DLD1 (cell line): ENCODE measurements at regions not wholly inside any gene's neighbourhood (a gene's known extent, or its start where the extent isn't known, plus 50 kb on each side); places are given as distances from the start of the nearest gene placed in this dataset.
"Not testable (repeated sequence)": the region's sequence is repeated elsewhere in the genome, so short reads cannot be mapped to it uniquely, and the experiment has no call there.

ENCODE experiments used
- in situ Hi-C: cut with HindIII; loops from 2 replicates; pipeline ENCODE4 v1.10.0; 2017; ENCODE audit warnings: low sequenced_read_pairs

GRCh38 chr20:47866480-47866879 is 81.2 kb upstream of the SULF2 start:
- in situ Hi-C loops = no loop called here

- in situ Hi-C loops = no loop called here
Observed at GRCh38 chr20:47865912-47866311, 80.6 kb upstream of the SULF2 start.

- in situ Hi-C loops = no loop called here
Observed at GRCh38 chr20:47865451-47865850, 80.2 kb upstream of the SULF2 start.

GRCh38 chr20:47863981-47864380 is 78.7 kb upstream of the SULF2 start:
- in situ Hi-C loops = no loop called here

GRCh38 chr20:47863315-47863965 is 78.2 kb upstream of the SULF2 start:
- in situ Hi-C loops = no loop called here

- in situ Hi-C loops = no loop called here
Observed at GRCh38 chr20:47862574-47863240, 77.4 kb upstream of the SULF2 start.

GRCh38 chr20:47861116-47861515 is 75.8 kb upstream of the SULF2 start:
- in situ Hi-C loops = no loop called here

GRCh38 chr20:47860049-47860830 is 75.0 kb upstream of the SULF2 start:
- in situ Hi-C loops = no loop called here

GRCh38 chr20:47859278-47859677 is 74.0 kb upstream of the SULF2 start:
- in situ Hi-C loops = no loop called here

GRCh38 chr20:47857569-47858464 is 72.5 kb upstream of the SULF2 start:
- in situ Hi-C loops = no loop called here

GRCh38 chr20:47857187-47857568 is 71.9 kb upstream of the SULF2 start:
- in situ Hi-C loops = no loop called here

- in situ Hi-C loops = no loop called here
Observed at GRCh38 chr20:47855799-47856198, 70.5 kb upstream of the SULF2 start.

GRCh38 chr20:47854687-47855212 is 69.5 kb upstream of the SULF2 start:
- in situ Hi-C loops = no loop called here

GRCh38 chr20:47851774-47852173 is 66.5 kb upstream of the SULF2 start:
- in situ Hi-C loops = no loop called here

GRCh38 chr20:47850146-47850545 is 64.9 kb upstream of the SULF2 start:
- in situ Hi-C loops = no loop called here

- in situ Hi-C loops = no loop called here
Observed at GRCh38 chr20:47849596-47849995, 64.3 kb upstream of the SULF2 start.

- in situ Hi-C loops = no loop called here
Observed at GRCh38 chr20:47849006-47849405, 63.7 kb upstream of the SULF2 start.

GRCh38 chr20:47848534-47848933 is 63.3 kb upstream of the SULF2 start:
- in situ Hi-C loops = not testable (repeated sequence)

GRCh38 chr20:47847884-47848485 is 62.7 kb upstream of the SULF2 start:
- in situ Hi-C loops = no loop called here

GRCh38 chr20:47847220-47847619 is 61.9 kb upstream of the SULF2 start:
- in situ Hi-C loops = not testable (repeated sequence)
